GM13977 (cell line): ENCODE measurements at regions not wholly inside any gene's neighbourhood (a gene's known extent, or its start where the extent isn't known, plus 50 kb on each side); places are given as distances from the start of the nearest gene placed in this dataset.

Source experiments
- DNase-seq: peaks from one replicate; pipeline ENCODE4 v3.0.0; 2012; ENCODE audit warnings: low spot score
- CTCF ChIP-seq: IDR thresholded peaks from 2 replicates; pipeline ENCODE4 v1.5.1; 2012; ENCODE audit warnings: mild to moderate bottlenecking, control low read depth; ENCODE audit not compliant: insufficient read depth; ENCODE audit errors: extremely low read depth, missing control alignments
- in situ Hi-C: fragments of 300-500 bp; cut with MboI; formaldehyde crosslinking; loops from one replicate; pipeline ENCODE4 v1.12.0; 2022; ENCODE audit warnings: low sequenced_read_pairs, low pct_unique_long_range_greater_than_20kb, mixed read lengths, inconsistent platforms; ENCODE audit not compliant: unreplicated experiment

GRCh38 chr9:88657893-88658292 lies 122.9 kb downstream of the NXNL2 start:
- in situ Hi-C loops: no loop called here
- no peak for TF ChIP-seq CTCF
- DNase-seq: no peak

- no peak for TF ChIP-seq CTCF
- DNase-seq: no peak
- in situ Hi-C loops: no loop called here
These were observed 123.4 kb downstream of the NXNL2 start for GRCh38 chr9:88658311-88658822.

GRCh38 chr9:88659126-88659525 lies 124.1 kb downstream of the NXNL2 start:
- in situ Hi-C loops: no loop called here
- TF ChIP-seq CTCF: no peak
- DNase-seq: no peak

- DNase-seq: no peak
- in situ Hi-C loops: no loop called here
- peak; percentile 13 for TF ChIP-seq CTCF
These were observed 125.6 kb downstream of the NXNL2 start for GRCh38 chr9:88660611-88661010.

GRCh38 chr9:88661759-88662158 lies 126.8 kb downstream of the NXNL2 start:
- no peak for DNase-seq
- in situ Hi-C loops: no loop called here
- no peak for TF ChIP-seq CTCF

- in situ Hi-C loops: no loop called here
- no peak for DNase-seq
- TF ChIP-seq CTCF: no peak
These were observed 128.9 kb downstream of the NXNL2 start for GRCh38 chr9:88663771-88664419.
